ENCODE measurements at regions not wholly inside any gene's neighbourhood (a gene's known extent, or its start where the extent isn't known, plus 50 kb on each side); places are given as distances from the start of the nearest gene placed in this dataset.

DNA sequence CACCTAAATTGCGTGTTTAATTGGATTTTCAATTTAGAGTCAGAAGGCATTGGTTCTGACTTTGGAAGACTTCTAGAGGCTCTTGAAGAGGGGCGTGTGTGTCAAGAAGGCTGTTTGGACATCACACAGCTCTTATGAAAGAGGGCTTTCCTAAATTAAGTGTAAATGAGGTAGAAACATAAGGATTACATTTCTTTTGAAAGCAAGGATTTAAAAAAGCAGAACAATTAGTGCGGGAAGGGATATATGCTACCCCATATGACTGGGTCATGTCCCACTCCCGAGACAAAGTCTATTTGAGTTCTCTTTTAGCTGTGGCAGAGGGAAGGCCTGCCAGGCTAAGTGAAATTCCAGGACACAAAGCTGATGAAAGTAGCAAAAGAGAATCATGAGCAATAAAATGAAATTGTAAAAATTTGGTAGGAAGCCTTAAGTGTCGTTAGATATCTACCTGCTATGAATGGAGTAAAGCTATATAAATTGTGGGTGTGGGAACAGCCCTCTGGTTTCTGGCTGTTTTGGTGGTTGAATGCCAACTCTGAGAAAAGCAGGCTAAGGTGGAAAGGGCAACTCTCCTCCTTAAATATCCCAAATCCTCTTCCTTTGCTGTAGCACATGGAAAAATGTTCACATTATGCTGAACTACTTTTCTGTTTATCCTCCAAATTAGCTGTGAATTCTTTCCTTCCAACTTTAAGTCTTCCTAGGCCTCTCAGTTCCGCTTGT lies 100.6 kb upstream of the TSC22D2 start:
- no peaks in the 10 kb centered on the region for H3K9me3 Mint-ChIP-seq
- H3K27ac Mint-ChIP-seq: no peak overlapping the region
- no peak for ATAC-seq (replicated peaks in 1 of 2)
- no peaks in the 10 kb centered on the region for H3K4me1 Mint-ChIP-seq (ENCODE audit: low read depth)
- DNase-seq: no peak
- H3K4me3 Mint-ChIP-seq: no peak overlapping the region
- H3K27me3 Mint-ChIP-seq (ENCODE audit: low read depth): peaks cover 52% of the 10 kb centered on the region
- H3K36me3 Mint-ChIP-seq (ENCODE audit: insufficient read depth in 2 of 2): no peaks in the 10 kb centered on the region

DNA sequence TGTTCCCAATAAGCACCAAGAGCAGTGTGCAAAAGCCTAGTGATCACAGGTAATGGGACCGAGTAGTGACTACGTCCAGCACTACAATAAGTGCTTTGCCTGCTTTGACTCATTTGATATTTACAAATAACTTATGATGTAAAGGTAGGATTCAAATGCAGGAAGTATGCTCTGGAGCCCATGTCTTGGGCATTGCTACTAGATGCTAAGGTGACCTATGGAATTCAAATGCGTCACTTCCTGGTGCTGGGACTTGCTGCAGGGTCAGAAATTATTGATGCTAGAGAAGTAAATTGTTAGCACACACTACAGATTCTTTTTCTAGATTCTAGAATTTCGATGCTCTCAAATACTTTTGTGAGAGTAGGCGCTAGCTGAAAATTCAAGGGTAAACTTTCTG lies 101.2 kb upstream of the TSC22D2 start:
- Mint-ChIP-seq H3K4me1 (ENCODE audit: low read depth) (no peaks in the 10 kb centered on the region), H3K9me3 (no peaks in the 10 kb centered on the region), H3K4me3 (no peak overlapping the region), H3K27me3 (ENCODE audit: low read depth) (peaks cover 50% of the 10 kb centered on the region), H3K27ac (no peak overlapping the region), H3K36me3 (ENCODE audit: insufficient read depth in 2 of 2) (no peaks in the 10 kb centered on the region)
- no peak for DNase-seq
- no peak for ATAC-seq (replicated peaks in 1 of 2)

DNA sequence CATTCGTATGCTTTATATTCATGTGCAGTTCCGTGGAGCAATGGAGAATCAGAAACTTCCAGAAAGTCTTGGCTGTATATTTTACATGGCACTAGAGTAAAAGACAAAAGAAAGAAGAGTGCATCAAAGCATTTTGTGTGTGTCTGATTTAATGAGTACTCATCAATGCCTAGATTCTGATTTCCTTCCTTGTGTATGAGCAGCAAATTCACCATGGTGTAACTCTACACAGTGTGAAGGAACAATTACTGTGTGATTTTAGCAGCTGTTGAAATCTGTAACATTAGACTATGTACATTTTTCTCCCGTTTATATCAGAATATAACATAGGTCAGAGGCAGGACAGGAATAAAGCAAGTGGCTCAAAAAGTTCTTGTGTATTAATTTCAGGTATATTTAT lies 102.0 kb upstream of the TSC22D2 start:
- Mint-ChIP-seq H3K4me3 (no peak overlapping the region), H3K27ac (no peak overlapping the region), H3K9me3 (no peaks in the 10 kb centered on the region), H3K36me3 (ENCODE audit: insufficient read depth in 2 of 2) (no peaks in the 10 kb centered on the region), H3K27me3 (ENCODE audit: low read depth) (peaks cover 49% of the 10 kb centered on the region), H3K4me1 (ENCODE audit: low read depth) (no peaks in the 10 kb centered on the region)
- no peak for DNase-seq
- ATAC-seq (replicated peaks in 1 of 2): no peak

DNA sequence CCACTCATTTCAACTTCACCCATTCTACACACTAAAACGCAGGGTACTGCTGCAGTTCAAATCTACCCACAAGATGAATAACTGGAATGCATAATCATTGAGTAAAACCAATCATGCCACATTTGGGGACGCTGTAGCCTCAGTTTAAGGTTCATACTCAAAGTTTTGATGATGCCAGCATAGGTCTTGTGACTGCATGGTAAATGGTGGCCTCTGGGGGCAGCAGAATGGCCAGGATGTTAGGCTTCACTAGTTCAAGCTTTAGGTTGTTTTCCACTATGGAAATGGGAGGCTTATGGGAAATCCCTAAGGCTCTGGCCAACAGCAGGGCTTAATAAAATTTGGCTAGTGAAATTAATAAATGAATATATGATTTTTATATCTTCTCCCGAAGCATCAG lies 104.3 kb upstream of the TSC22D2 start:
- H3K9me3 Mint-ChIP-seq: no peaks in the 10 kb centered on the region
- H3K27me3 Mint-ChIP-seq (ENCODE audit: low read depth): peaks cover 46% of the 10 kb centered on the region
- DNase-seq (peak; percentile 7 to 18), ATAC-seq (replicated peaks in 1 of 2) (peak; percentile 43 to 51)
- no peak overlapping the region for H3K4me3 Mint-ChIP-seq
- no peaks in the 10 kb centered on the region for H3K4me1 Mint-ChIP-seq (ENCODE audit: low read depth)
- H3K27ac Mint-ChIP-seq: no peak overlapping the region
- no peaks in the 10 kb centered on the region for H3K36me3 Mint-ChIP-seq (ENCODE audit: insufficient read depth in 2 of 2)

DNA sequence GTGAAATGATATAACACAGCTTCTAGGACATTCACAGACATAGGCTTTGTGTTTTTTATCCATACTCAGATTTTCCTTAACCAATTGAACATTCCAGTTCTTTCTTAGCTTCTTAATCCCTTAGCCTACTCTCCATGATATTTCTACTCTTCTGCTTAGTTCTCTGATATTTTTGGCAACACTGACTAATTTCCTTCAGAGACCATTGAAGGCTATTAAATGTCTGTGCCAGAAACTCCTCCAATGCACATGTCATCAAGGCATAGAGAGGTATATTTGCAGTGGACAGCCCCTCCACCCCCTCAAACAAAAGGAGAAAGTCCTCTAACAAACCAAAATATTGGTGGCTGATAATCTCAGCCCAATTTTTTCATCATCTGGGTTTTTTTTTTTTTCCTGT lies 105.9 kb upstream of the TSC22D2 start:
- no peak for DNase-seq
- Mint-ChIP-seq H3K4me1 (ENCODE audit: low read depth) (no peaks in the 10 kb centered on the region), H3K9me3 (no peaks in the 10 kb centered on the region), H3K4me3 (no peak overlapping the region), H3K36me3 (ENCODE audit: insufficient read depth in 2 of 2) (no peaks in the 10 kb centered on the region), H3K27ac (no peak overlapping the region), H3K27me3 (ENCODE audit: low read depth) (peaks cover 39% of the 10 kb centered on the region)
- no peak for ATAC-seq (replicated peaks in 1 of 2)

DNA sequence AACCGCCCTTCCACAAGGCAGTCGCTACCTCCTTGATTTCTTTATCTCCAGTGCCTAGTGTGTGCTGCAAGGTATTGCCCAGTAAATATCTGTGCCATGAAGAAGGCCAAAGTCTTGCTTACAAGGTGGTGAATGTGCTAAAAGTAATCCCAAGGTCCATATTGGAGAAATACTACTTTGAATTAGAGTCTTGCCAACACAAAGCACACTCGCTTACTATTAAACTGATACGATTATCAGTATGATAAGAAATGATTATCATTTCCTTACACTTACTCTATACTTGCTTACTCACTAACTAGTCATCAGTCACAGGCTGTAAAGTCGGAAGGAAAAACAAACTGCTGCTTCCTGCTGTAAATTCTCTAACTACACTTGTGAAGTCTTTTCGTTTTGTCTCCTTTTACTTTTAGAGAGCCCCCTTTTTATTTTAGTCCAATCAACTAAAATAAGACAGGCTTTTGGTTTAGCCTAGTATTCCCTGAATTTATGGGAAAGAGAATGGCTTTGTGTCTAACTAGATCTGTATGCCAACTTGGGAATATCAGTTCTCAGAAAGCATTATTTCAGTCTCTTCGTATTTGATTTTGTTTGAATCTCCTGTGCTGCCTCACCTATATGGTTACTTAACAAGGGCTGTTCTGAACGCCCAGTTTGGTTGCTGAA lies 107.1 kb upstream of the TSC22D2 start:
- ATAC-seq (replicated peaks in 1 of 2) (no peak), DNase-seq (no peak)
- Mint-ChIP-seq H3K9me3 (no peaks in the 10 kb centered on the region), H3K4me1 (ENCODE audit: low read depth) (no peaks in the 10 kb centered on the region), H3K36me3 (ENCODE audit: insufficient read depth in 2 of 2) (no peaks in the 10 kb centered on the region), H3K27me3 (ENCODE audit: low read depth) (peaks cover 35% of the 10 kb centered on the region), H3K4me3 (no peak overlapping the region), H3K27ac (no peak overlapping the region)

DNA sequence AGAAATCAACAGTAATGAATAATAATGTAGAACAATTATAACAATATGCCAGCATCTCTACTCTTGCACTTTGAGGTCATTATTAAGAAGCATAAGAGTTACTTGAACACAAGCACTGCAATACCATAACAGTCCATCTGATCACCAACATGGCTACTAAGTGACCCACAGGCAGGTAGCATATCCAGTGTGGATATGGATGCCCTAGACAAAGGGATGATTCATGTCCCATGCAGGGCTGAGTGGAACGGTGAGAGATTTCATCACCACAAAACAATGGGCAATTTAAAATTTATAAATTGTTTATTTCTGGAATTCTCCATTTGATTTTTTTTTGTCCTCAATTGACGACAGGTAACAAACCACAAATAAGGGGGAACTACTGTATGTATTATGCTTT lies 107.7 kb upstream of the TSC22D2 start:
- peaks cover 29% of the 10 kb centered on the region for H3K27me3 Mint-ChIP-seq (ENCODE audit: low read depth)
- DNase-seq (no peak), ATAC-seq (replicated peaks in 1 of 2) (no peak)
- H3K9me3 Mint-ChIP-seq: no peaks in the 10 kb centered on the region
- H3K4me3 Mint-ChIP-seq: no peak overlapping the region
- no peak overlapping the region for H3K27ac Mint-ChIP-seq
- no peaks in the 10 kb centered on the region for H3K4me1 Mint-ChIP-seq (ENCODE audit: low read depth)
- H3K36me3 Mint-ChIP-seq (ENCODE audit: insufficient read depth in 2 of 2): no peaks in the 10 kb centered on the region

DNA sequence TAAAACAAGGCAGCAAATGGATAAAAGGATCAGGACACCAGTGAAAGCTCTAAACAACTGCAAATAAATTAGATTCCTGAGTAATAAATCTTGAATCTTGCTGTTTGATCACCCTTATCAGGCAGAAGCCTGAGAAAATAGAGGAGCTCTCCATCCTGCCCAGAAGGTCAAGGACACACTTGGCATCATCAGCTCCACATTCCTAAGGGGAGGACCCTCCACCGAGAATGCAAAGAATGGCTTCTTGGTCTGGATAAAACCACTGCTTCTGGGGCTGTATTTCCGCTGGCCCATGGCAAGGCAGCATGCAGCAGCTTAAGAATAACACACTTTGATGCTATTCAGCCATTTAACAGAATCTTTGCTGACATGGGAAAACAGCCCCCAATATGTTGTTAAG lies 108.9 kb upstream of the TSC22D2 start:
- Mint-ChIP-seq H3K36me3 (ENCODE audit: insufficient read depth in 2 of 2) (no peaks in the 10 kb centered on the region), H3K4me1 (ENCODE audit: low read depth) (no peaks in the 10 kb centered on the region), H3K27me3 (ENCODE audit: low read depth) (peaks cover 24% of the 10 kb centered on the region), H3K4me3 (no peak overlapping the region), H3K27ac (no peak overlapping the region), H3K9me3 (no peaks in the 10 kb centered on the region)
- no peak for DNase-seq
- no peak for ATAC-seq (replicated peaks in 1 of 2)

DNA sequence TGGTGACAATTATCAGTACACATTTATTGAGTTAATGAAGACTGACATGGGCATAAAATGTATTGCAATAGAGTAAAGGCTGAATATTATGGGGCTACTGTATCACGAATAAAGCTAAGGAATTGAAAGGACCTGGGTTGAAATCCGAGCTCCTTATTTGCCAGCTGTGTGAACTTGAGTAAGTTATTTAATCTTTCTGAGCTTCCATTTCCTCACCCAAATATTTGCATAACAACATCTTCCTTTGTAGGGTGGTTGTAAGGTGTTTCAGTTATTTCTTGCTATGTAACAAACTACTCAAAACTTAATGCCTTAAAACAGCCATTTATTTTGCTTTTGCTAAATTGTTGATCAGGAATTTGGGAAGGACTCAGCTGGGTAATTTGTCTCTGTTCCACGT lies 111.1 kb upstream of the TSC22D2 start:
- no peak for ATAC-seq (replicated peaks in 1 of 2)
- H3K27ac Mint-ChIP-seq: no peak overlapping the region

DNA sequence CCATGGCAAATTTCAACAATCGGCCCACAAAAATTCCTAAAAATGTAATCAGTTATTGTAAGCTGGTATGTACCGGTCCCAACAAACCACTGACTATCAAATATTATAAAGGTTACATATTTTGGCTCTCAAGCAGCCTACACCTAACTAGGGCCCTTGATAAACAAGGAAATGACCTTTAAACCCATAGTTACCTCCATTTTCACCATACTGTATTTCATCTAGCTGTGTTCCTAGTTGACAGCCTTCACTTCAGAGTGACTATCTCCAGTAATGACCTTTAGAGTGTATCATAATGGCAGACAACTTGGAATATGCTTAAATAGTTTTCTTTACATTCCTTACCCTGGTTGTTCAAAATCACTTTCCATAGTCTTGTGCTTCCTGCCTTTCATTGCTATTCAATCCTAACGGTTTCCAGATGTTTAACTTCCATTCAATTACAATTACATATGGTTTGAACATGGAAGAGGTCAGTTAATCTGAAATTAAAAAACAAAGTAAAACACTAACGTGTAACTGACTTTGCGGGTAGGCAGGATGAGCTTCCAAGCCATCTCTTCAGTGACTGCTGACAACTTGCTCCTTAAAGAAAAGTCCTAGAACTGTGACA lies 111.9 kb upstream of the TSC22D2 start:
- H3K9me3 Mint-ChIP-seq: no peaks in the 10 kb centered on the region
- H3K4me1 Mint-ChIP-seq (ENCODE audit: low read depth): no peaks in the 10 kb centered on the region
- peaks cover 14% of the 10 kb centered on the region for H3K27me3 Mint-ChIP-seq (ENCODE audit: low read depth)
- no peak overlapping the region for H3K4me3 Mint-ChIP-seq
- ATAC-seq (replicated peaks in 1 of 2) (no peak), DNase-seq (no peak)
- no peaks in the 10 kb centered on the region for H3K36me3 Mint-ChIP-seq (ENCODE audit: insufficient read depth in 2 of 2)
- H3K27ac Mint-ChIP-seq: peak overlapping the region; percentile 22

More for the DNA sequence above, 111.1 kb upstream of the TSC22D2 start:
- Mint-ChIP-seq H3K27me3 (ENCODE audit: low read depth) (peaks cover 12% of the 10 kb centered on the region), H3K9me3 (no peaks in the 10 kb centered on the region), H3K4me3 (no peak overlapping the region), H3K4me1 (ENCODE audit: low read depth) (no peaks in the 10 kb centered on the region), H3K36me3 (ENCODE audit: insufficient read depth in 2 of 2) (no peaks in the 10 kb centered on the region)
- DNase-seq: no peak

DNA sequence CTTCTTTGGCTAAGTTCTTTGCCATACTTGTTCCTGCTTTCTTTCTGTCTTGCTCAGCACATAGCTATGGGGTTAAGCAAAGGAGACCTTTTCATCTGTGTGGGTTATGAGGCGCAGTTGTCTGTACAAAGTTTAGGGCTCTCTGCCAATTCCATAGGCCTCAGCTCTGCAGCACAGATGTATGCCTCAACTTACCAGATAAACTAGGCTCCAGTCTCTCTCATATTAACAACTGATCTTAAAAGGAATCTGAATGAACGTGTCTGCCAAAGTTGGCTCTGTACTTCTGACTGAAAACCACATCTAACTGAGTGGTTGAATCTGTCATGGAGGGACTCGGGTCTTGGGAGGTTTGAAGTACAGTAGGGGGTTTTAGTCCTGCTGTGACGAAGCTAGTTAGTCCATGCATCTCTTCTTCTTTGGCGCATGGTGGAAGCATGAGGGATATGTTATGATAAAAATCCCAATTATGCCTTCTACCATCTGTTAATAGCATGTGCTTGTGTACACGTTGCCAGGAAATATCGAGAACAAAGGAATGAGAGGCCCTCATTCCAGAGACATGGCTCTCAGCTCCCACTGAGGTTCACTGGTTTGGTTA lies 114.6 kb upstream of the TSC22D2 start:
- no peak for ATAC-seq (replicated peaks in 1 of 2)
- Mint-ChIP-seq H3K27ac (no peak overlapping the region), H3K27me3 (ENCODE audit: low read depth) (peaks cover 24% of the 10 kb centered on the region), H3K36me3 (ENCODE audit: insufficient read depth in 2 of 2) (no peaks in the 10 kb centered on the region), H3K4me3 (no peak overlapping the region), H3K9me3 (no peaks in the 10 kb centered on the region), H3K4me1 (ENCODE audit: low read depth) (no peaks in the 10 kb centered on the region)
- no peak for DNase-seq

DNA sequence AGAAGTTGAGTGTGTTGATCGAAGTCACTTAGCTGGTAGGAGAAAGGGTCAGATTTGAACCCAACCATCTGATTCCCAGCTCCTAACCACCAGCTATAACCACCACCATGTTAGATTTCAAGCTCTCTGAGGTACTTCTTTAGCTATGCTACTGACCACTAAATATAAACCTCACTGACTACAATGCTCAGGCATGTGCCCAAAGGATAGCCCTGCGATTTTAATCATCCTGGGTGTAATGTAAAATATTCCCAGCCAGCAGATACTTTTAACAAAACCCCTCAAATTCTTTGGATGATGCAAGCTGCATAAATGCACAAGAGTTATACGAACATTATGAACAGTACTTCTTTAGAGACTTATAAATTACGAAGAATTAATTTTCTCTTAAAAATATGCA lies 115.2 kb upstream of the TSC22D2 start:
- H3K4me1 Mint-ChIP-seq (ENCODE audit: low read depth): no peaks in the 10 kb centered on the region
- no peaks in the 10 kb centered on the region for H3K9me3 Mint-ChIP-seq
- no peak overlapping the region for H3K4me3 Mint-ChIP-seq
- H3K27me3 Mint-ChIP-seq (ENCODE audit: low read depth): peaks cover 24% of the 10 kb centered on the region
- DNase-seq (no peak), ATAC-seq (replicated peaks in 1 of 2) (no peak)
- H3K27ac Mint-ChIP-seq: no peak overlapping the region
- H3K36me3 Mint-ChIP-seq (ENCODE audit: insufficient read depth in 2 of 2): no peaks in the 10 kb centered on the region

DNA sequence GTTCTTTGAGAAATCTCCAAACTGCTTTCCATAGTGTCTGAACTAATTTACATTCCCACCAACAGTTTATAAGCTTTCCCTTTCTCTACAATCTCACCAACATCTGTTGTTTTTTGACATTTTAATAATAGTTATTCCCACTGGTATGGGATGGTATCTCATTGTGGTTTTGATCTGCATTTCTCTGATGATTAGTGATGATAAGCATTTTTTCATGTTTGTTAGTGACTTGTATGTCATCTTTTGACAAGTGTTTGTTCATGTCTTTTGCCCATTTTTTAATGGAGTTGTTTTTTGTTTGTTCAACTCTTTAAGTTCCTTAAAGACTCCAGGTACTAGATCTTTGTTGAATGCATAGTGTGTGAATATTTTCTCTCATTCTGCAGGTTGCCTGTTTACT lies 116.6 kb upstream of the TSC22D2 start:
- Mint-ChIP-seq H3K9me3 (no peaks in the 10 kb centered on the region), H3K4me1 (ENCODE audit: low read depth) (no peaks in the 10 kb centered on the region), H3K27ac (no peak overlapping the region), H3K36me3 (ENCODE audit: insufficient read depth in 2 of 2) (no peaks in the 10 kb centered on the region), H3K4me3 (no peak overlapping the region), H3K27me3 (ENCODE audit: low read depth) (peaks cover 24% of the 10 kb centered on the region)
- no peak for ATAC-seq (replicated peaks in 1 of 2)
- DNase-seq: no peak

All from activated T-cell treated with anti-CD3 and anti-CD28 coated beads, Interleukin-2, amount 50 U/mL, for 72 hours (primary cell).